Hypothalamus (tissue), 51 donors: ENCODE measurements at regions not wholly inside any gene's neighbourhood (a gene's known extent, or its start where the extent isn't known, plus 50 kb on each side); places are given as distances from the start of the nearest gene placed in this dataset.

Experiments
- DNase-seq, 51 donors: peaks; one replicate each; lab custom pipeline; 2025; lab: John Stamatoyannopoulos, UW

- DNase-seq: no peak
Observed at GRCh38 chr7:17152721-17153120, 145.7 kb upstream of the AHR start.

GRCh38 chr7:17153536-17153935 is 144.9 kb upstream of the AHR start:
- DNase-seq: no peak

GRCh38 chr7:17155529-17155928 is 142.9 kb upstream of the AHR start:
- DNase-seq: no peak

GRCh38 chr7:17158261-17158660 is 140.2 kb upstream of the AHR start:
- no peak for DNase-seq

GRCh38 chr7:17159500-17160037 is 138.9 kb upstream of the AHR start:
- no peak for DNase-seq

GRCh38 chr7:17166824-17167379 is 131.6 kb upstream of the AHR start:
- no peak for DNase-seq

GRCh38 chr7:17168416-17168815 is 130.0 kb upstream of the AHR start:
- DNase-seq: no peak

- no peak for DNase-seq
Observed at GRCh38 chr7:17171427-17171826, 127.0 kb upstream of the AHR start.

GRCh38 chr7:17176371-17177032 is 122.0 kb upstream of the AHR start:
- no peak for DNase-seq

GRCh38 chr7:17178545-17178944 is 119.9 kb upstream of the AHR start:
- no peak for DNase-seq

- DNase-seq: no peak
Observed at GRCh38 chr7:17181482-17181881, 117.0 kb upstream of the AHR start.

GRCh38 chr7:17183630-17184328 is 114.7 kb upstream of the AHR start:
- no peak for DNase-seq

GRCh38 chr7:17184805-17185689 is 113.4 kb upstream of the AHR start:
- no peak for DNase-seq

- no peak for DNase-seq
Observed at GRCh38 chr7:17185690-17186070, 112.8 kb upstream of the AHR start.

GRCh38 chr7:17186745-17187530 is 111.5 kb upstream of the AHR start:
- no peak for DNase-seq

- DNase-seq: no peak
Observed at GRCh38 chr7:17194656-17195055, 103.8 kb upstream of the AHR start.

- no peak for DNase-seq
Observed at GRCh38 chr7:17195576-17195975, 102.9 kb upstream of the AHR start.

GRCh38 chr7:17205910-17206309 is 92.5 kb upstream of the AHR start:
- DNase-seq: no peak

- no peak for DNase-seq
Observed at GRCh38 chr7:17206349-17206905, 92.0 kb upstream of the AHR start.

GRCh38 chr7:17207220-17207619 is 91.2 kb upstream of the AHR start:
- no peak for DNase-seq
